ENCODE measurements at regions not wholly inside any gene's neighbourhood (a gene's known extent, or its start where the extent isn't known, plus 50 kb on each side); places are given as distances from the start of the nearest gene placed in this dataset.

DNA sequence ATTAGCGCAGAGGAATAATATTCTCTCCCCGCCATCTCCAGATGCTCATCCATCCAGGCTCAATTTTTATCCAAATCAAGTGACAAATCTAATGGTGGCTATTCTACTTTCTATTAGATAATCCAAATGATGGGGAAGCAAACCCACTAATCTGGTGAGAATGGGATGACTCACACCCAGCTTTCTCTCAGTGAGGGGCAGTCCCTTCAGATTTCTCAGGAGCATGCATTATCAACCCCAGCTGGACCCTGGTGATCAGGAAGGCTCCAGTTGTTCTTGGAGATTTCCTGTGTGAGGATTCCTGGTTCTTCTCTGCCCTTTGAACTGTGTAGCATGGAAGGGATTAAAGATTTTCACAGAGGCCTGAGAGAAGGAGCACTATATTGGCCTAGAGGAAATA, 358.0 kb downstream of the WDR72 start:
- no peak overlapping the region for H2BK12ac ChIP-seq (ENCODE audit: insufficient read length, low read depth, low read length)
- no peak overlapping the region for H3K27ac Mint-ChIP-seq
- no peaks in the 10 kb centered on the region for H3K79me2 ChIP-seq (ENCODE audit: insufficient read depth, low read length)
- H3K27me3 ChIP-seq (ENCODE audit: insufficient read depth, low read length), result no peaks in the 10 kb centered on the region; the same call in 1 of the 2 replicates
- peaks cover 12 to 17% of the 10 kb centered on the region in 2 experiments for H3K4me1 Mint-ChIP-seq
- no peak overlapping the region for H2BK5ac ChIP-seq (ENCODE audit: insufficient read length, low read length)
- no peak overlapping the region for H2BK120ac ChIP-seq (ENCODE audit: low read depth, low read length, poor library complexity, severe bottlenecking)
- no peak overlapping the region for H4K5ac ChIP-seq (ENCODE audit: insufficient read length, low read depth, low read length)
- WGBS (ENCODE audit: extremely low coverage, insufficient read length, low lambda C conversion rate), result no CpG with 5 or more reads among the region's 2 CpGs
- no peak overlapping the region for H3K4me2 ChIP-seq (ENCODE audit: insufficient read depth, insufficient read length, low read length)
- no peak overlapping the region for H3T11ph ChIP-seq (ENCODE audit: low read length)
- H2AK5ac ChIP-seq (ENCODE audit: insufficient read length, low read length), result no peak overlapping the region
- no peak overlapping the region for H3K18ac ChIP-seq (ENCODE audit: insufficient read length, low read depth, low read length)
- H3K4me1 ChIP-seq (ENCODE audit: insufficient read depth, low read length), result no peaks in the 10 kb centered on the region
- no peak overlapping the region for H3K4me3 Mint-ChIP-seq
- H3K9me3 Mint-ChIP-seq, result no peaks in the 10 kb centered on the region
- no peak overlapping the region for H2AFZ ChIP-seq (ENCODE audit: low read length)
- H3K9me3 ChIP-seq (ENCODE audit: control insufficient read depth, low read depth, low read length), result no peaks in the 10 kb centered on the region
- H3K14ac ChIP-seq (ENCODE audit: insufficient read depth, low read length), result no peak overlapping the region
- TF ChIP-seq, protein P1, sequence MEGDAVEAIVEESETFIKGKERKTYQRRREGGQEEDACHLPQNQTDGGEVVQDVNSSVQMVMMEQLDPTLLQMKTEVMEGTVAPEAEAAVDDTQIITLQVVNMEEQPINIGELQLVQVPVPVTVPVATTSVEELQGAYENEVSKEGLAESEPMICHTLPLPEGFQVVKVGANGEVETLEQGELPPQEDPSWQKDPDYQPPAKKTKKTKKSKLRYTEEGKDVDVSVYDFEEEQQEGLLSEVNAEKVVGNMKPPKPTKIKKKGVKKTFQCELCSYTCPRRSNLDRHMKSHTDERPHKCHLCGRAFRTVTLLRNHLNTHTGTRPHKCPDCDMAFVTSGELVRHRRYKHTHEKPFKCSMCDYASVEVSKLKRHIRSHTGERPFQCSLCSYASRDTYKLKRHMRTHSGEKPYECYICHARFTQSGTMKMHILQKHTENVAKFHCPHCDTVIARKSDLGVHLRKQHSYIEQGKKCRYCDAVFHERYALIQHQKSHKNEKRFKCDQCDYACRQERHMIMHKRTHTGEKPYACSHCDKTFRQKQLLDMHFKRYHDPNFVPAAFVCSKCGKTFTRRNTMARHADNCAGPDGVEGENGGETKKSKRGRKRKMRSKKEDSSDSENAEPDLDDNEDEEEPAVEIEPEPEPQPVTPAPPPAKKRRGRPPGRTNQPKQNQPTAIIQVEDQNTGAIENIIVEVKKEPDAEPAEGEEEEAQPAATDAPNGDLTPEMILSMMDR (conservative IDR thresholded peaks at IDR 0.05), result no peak
- no peak overlapping the region for H3K4ac ChIP-seq (ENCODE audit: low read depth, low read length)
- no peaks in the 10 kb centered on the region for H3K23me2 ChIP-seq (ENCODE audit: insufficient read length, low read depth, low read length, poor library complexity, severe bottlenecking)
- H3K27ac ChIP-seq (ENCODE audit: insufficient read length, low read depth, low read length), result no peak overlapping the region
- H3K36me3 Mint-ChIP-seq (ENCODE audit: insufficient read depth in 1 of 3, low read depth in 3 of 3), result no peaks in the 10 kb centered on the region
- H3K9ac ChIP-seq (ENCODE audit: extremely low read depth, insufficient read length, low read length), result no peak overlapping the region
- DNase-seq, result no peak
- H3K23ac ChIP-seq (ENCODE audit: insufficient read length, low read depth, low read length), result no peak overlapping the region
- H4K20me1 ChIP-seq (ENCODE audit: control insufficient read depth, insufficient read depth, insufficient read length), result no peaks in the 10 kb centered on the region
- no peak overlapping the region for H3K56ac ChIP-seq (ENCODE audit: insufficient read length, low read depth, low read length)
- no peak overlapping the region for H4K8ac ChIP-seq (replicated peaks; ENCODE audit: insufficient read length, low read depth, low read length)
- peaks cover 3% of the 10 kb centered on the region for H3K27me3 Mint-ChIP-seq (ENCODE audit: low read depth)
- no peak overlapping the region for H2BK15ac ChIP-seq (ENCODE audit: low read depth, low read length)
- no peak overlapping the region for H4K91ac ChIP-seq (ENCODE audit: insufficient read length, low read depth, low read length)
- no peak overlapping the region for H2BK20ac ChIP-seq (ENCODE audit: low read depth, low read length, poor library complexity, severe bottlenecking)
- no peaks in the 10 kb centered on the region for H3K79me1 ChIP-seq (ENCODE audit: insufficient read depth, low read depth, low read length, poor library complexity, severe bottlenecking)
